Naive thymus-derived CD8-positive, alpha-beta T cell (primary cell): ENCODE measurements at regions not wholly inside any gene's neighbourhood (a gene's known extent, or its start where the extent isn't known, plus 50 kb on each side); places are given as distances from the start of the nearest gene placed in this dataset.

Source experiments
- ATAC-seq, 2 donors: fragments of 150-1000 bp; cut with Tn5 transposase in 1 of 2; sonication (Bioruptor Pico), chemical (Tn5 transposase) in 1 of 2; 1 replicate in 1 of 2; 2 replicates in 1 of 2; pipeline ENCODE4 v1.10.0; 2021; ENCODE audit warnings: mild to moderate bottlenecking in 2 of 2, moderate library complexity in 2 of 2
- POLR2A ChIA-PET: fragments of 350-600 bp; sonication (Branson Sonifier 250); formaldehyde crosslinking; loops from one replicate; lab custom pipeline; 2021; ENCODE audit warnings: antibody characterized with exemption; lab: Charles Lee
- DNase-seq, 10 donors: peaks; one replicate each; pipeline versions ENCODE4 v3.0.0 to v3.0.0-alpha.2; 2020 to 2022
- H3K27ac Mint-ChIP-seq, 10 donors: one replicate each; pipeline ENCODE4 v1.8.0; 2020 to 2022; ENCODE audit warnings: mild to moderate bottlenecking in 10 of 10, mixed read lengths in 10 of 10, moderate library complexity in 4 of 10, inconsistent platforms in 1 of 10
- H3K27me3 Mint-ChIP-seq, 5 donors: one replicate each; pipeline ENCODE4 v1.8.0; 2021 to 2022; ENCODE audit warnings: mixed read lengths in 5 of 5
- H3K36me3 Mint-ChIP-seq, 3 donors: one replicate each; pipeline ENCODE4 v1.8.0; 2020 to 2022; ENCODE audit warnings: mixed read lengths in 3 of 3, mild to moderate bottlenecking in 2 of 3, inconsistent platforms in 1 of 3
- H3K4me1 Mint-ChIP-seq, 4 donors: one replicate each; pipeline ENCODE4 v1.8.0; 2021 to 2022; ENCODE audit warnings: mixed read lengths in 4 of 4
- H3K4me3 Mint-ChIP-seq, 10 donors: one replicate each; pipeline ENCODE4 v1.8.0; 2020 to 2022; ENCODE audit warnings: mild to moderate bottlenecking in 10 of 10, mixed read lengths in 10 of 10, moderate library complexity in 6 of 10, inconsistent platforms in 1 of 10
- H3K9me3 Mint-ChIP-seq, 9 donors: one replicate each; pipeline ENCODE4 v1.8.0; 2020 to 2022; ENCODE audit warnings: mixed read lengths in 9 of 9, mild to moderate bottlenecking in 3 of 9, inconsistent platforms in 1 of 9, moderate library complexity in 1 of 9

- H3K4me3 Mint-ChIP-seq = peak overlapping the region in 1 of 10 donors; percentile 30
- peaks cover 0 to 2% (median 0%) of the 10 kb centered on the region in 3 donors for H3K36me3 Mint-ChIP-seq
- ATAC-seq (no peak), DNase-seq (no peak)
- no peaks in the 10 kb centered on the region for H3K27me3 Mint-ChIP-seq
- H3K27ac Mint-ChIP-seq = peak overlapping the region in 5 of 10 donors; percentile 22 to 66 (median 38)
- peaks cover 34 to 68% (median 62%) of the 10 kb centered on the region in 4 donors for H3K4me1 Mint-ChIP-seq
- H3K9me3 Mint-ChIP-seq = no peaks in the 10 kb centered on the region
- POLR2A ChIA-PET = no interaction called here
Measured at GRCh38 chr13:40477623-40478608, 188.5 kb downstream of the FOXO1 start.

GRCh38 chr13:40478775-40479174 is 187.7 kb downstream of the FOXO1 start:
- Mint-ChIP-seq H3K36me3 (peaks cover 0 to 2% (median 0%) of the 10 kb centered on the region in 3 donors), H3K4me3 (no peak overlapping the region), H3K27ac (peak overlapping the region in 4 of 10 donors; percentile 60 to 74 (median 68)), H3K4me1 (peaks cover 35 to 70% (median 64%) of the 10 kb centered on the region in 4 donors), H3K27me3 (no peaks in the 10 kb centered on the region), H3K9me3 (no peaks in the 10 kb centered on the region)
- POLR2A ChIA-PET = no interaction called here
- ATAC-seq (no peak), DNase-seq (no peak)

- ATAC-seq = no peak
- H3K4me1 Mint-ChIP-seq = peaks cover 41 to 75% (median 65%) of the 10 kb centered on the region in 4 donors
- no peaks in the 10 kb centered on the region for H3K27me3 Mint-ChIP-seq
- H3K4me3 Mint-ChIP-seq = no peak overlapping the region
- no peak for DNase-seq
- peaks cover 0 to 2% (median 0%) of the 10 kb centered on the region in 3 donors for H3K36me3 Mint-ChIP-seq
- no peaks in the 10 kb centered on the region for H3K9me3 Mint-ChIP-seq
- peak overlapping the region in 7 of 10 donors; percentile 37 to 96 (median 65) for H3K27ac Mint-ChIP-seq
- POLR2A ChIA-PET = interaction anchor here (1.8 kb wide), 1 partner anchor 13 kb away, joined by 4 read pairs; no protein-coding TSS in a partner anchor
Measured at GRCh38 chr13:40479196-40479845, 187.1 kb downstream of the FOXO1 start.

DNA sequence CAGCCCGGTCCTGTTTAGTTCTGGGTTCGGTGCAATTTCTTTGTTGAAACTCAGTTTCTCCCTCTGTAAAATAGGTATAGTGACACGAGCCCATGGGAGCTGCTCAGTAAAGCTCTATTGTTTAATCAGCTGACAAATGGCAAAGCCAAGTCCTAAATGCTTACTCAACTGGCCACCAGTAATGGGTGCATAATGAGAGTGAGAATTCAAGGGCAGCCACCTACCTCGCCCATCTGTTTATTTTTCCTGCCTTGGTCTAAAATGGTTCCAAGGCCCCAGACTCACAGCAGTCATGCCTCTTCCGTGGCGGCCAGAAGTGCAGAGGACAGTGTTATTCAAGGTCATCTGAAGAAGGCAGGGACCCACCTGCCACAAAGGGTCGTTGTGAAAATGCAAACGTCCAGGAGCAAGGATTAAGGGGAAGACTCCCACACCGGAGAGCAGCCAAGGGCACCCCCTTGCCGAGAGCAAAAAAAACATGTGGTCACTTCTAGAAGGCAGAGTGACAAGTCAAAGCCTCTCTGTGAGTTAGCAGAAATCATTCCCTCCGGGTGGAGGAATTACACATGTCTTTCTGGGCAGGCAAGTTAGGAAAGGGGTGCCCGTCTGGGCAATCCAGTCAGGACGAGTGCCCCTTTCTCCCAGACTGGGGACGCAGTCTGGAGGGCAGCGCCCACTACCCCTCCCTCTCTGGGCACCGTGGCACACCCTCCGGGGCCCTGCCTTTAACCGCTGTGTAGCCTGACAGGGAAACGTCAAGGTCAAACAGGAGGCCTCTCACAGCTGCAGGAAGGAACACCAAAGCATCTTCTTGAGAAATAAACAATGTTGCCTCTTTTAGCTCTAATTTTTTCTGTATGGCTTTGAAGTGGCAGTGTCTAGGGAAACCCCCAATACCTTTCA is 186.2 kb downstream of the FOXO1 start:
- POLR2A ChIA-PET = interaction anchor here (0.9 to 2.1 kb wide), 7 partner anchors 10 to 294 kb away, joined by 3 to 10 read pairs (median 4); no protein-coding TSS in a partner anchor
- peaks cover 47 to 85% (median 73%) of the 10 kb centered on the region in 4 donors for H3K4me1 Mint-ChIP-seq

GRCh38 chr13:40480915-40481516 is 185.4 kb downstream of the FOXO1 start:
- Mint-ChIP-seq H3K4me3 (peak overlapping the region; percentile 37 to 91 (median 75)), H3K36me3 (peaks cover 0 to 2% (median 0%) of the 10 kb centered on the region in 3 donors), H3K4me1 (peaks cover 46 to 90% (median 74%) of the 10 kb centered on the region in 4 donors), H3K27ac (peak overlapping the region; percentile 78 to 97 (median 92)), H3K9me3 (no peaks in the 10 kb centered on the region), H3K27me3 (no peaks in the 10 kb centered on the region)
- POLR2A ChIA-PET = interaction anchor here (0.9 to 2.1 kb wide), 7 partner anchors 9 to 294 kb away, joined by 3 to 10 read pairs (median 4); no protein-coding TSS in a partner anchor
- ATAC-seq = no peak
- no peak for DNase-seq

More for the DNA sequence above, 186.2 kb downstream of the FOXO1 start:
- no peaks in the 10 kb centered on the region for H3K9me3 Mint-ChIP-seq
- ATAC-seq (peak; percentile 17 to 50), DNase-seq (peak in 7 of 10 donors; percentile 29 to 75 (median 45))
- no peaks in the 10 kb centered on the region for H3K27me3 Mint-ChIP-seq
- H3K4me3 Mint-ChIP-seq = peak overlapping the region; percentile 37 to 91 (median 75)
- peaks cover 0 to 2% (median 0%) of the 10 kb centered on the region in 3 donors for H3K36me3 Mint-ChIP-seq
- peak overlapping the region; percentile 78 to 97 (median 92) for H3K27ac Mint-ChIP-seq

GRCh38 chr13:40483601-40484000 is 182.8 kb downstream of the FOXO1 start:
- DNase-seq (no peak), ATAC-seq (no peak)
- POLR2A ChIA-PET = interaction anchor here (0.9 to 8.7 kb wide), 9 partner anchors 9 to 296 kb away, joined by 3 to 102 read pairs (median 5); partner anchors contain the start of gene FOXO1
- Mint-ChIP-seq H3K4me1 (peaks cover 55 to 91% (median 87%) of the 10 kb centered on the region in 4 donors), H3K27ac (peak overlapping the region; percentile 92 to 99 (median 96)), H3K27me3 (no peaks in the 10 kb centered on the region), H3K9me3 (no peaks in the 10 kb centered on the region), H3K4me3 (peak overlapping the region; percentile 34 to 92 (median 78)), H3K36me3 (peaks cover 0 to 2% (median 0%) of the 10 kb centered on the region in 3 donors)

DNA sequence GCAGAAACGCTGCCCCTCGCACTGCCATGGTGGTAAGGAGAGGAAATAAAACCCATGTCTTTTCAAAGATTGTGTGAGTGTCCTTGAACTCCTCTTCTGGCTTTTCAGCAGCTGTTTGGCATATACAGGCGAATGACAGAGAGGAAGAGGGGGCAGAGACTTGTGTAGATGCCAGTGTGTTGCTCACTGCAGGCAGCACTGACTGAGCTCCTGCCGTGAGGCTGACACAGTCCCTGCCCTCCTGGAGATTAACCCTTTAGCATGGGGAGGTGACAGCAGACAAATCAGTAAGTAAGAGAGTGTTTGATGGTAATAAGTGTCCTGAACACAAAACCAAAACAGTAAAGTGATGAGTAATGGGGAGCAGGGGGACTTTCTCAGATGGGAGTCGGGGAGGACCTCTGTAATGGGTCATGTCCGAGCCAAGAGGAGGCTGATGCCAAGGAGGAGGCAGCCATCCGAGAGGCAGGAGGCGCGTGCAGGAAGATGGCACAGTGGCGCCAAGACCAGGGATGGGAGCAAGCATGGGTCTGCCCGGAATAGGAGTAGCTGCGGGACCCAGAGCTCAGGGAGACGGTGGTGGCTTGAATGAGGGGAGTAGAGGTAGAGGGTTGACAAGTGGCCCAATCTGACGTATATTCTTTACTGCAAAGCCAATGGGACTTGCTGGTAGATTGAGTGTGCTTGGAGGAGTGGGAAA is 182.2 kb downstream of the FOXO1 start:
- Mint-ChIP-seq H3K27ac (peak overlapping the region; percentile 92 to 99 (median 96)), H3K4me3 (peak overlapping the region; percentile 34 to 92 (median 78)), H3K27me3 (no peaks in the 10 kb centered on the region), H3K4me1 (peaks cover 52 to 95% (median 90%) of the 10 kb centered on the region in 4 donors), H3K36me3 (peaks cover 0 to 2% (median 0%) of the 10 kb centered on the region in 3 donors), H3K9me3 (no peaks in the 10 kb centered on the region)
- POLR2A ChIA-PET = interaction anchor here (0.9 to 8.7 kb wide), 10 partner anchors 8 to 297 kb away, joined by 3 to 102 read pairs (median 5); partner anchors contain the start of gene FOXO1
- DNase-seq (peak in 2 of 10 donors; percentile 19 to 30), ATAC-seq (no peak)

GRCh38 chr13:40484974-40485373 is 181.5 kb downstream of the FOXO1 start:
- ATAC-seq (no peak), DNase-seq (no peak)
- peak overlapping the region; percentile 92 to 99 (median 96) for H3K27ac Mint-ChIP-seq
- POLR2A ChIA-PET = interaction anchor here (0.7 to 8.7 kb wide), 11 partner anchors 9 to 298 kb away, joined by 3 to 102 read pairs (median 7); partner anchors contain the start of gene FOXO1
- H3K4me3 Mint-ChIP-seq = peak overlapping the region; percentile 55 to 92 (median 78)
- H3K4me1 Mint-ChIP-seq = peaks cover 59 to 96% (median 93%) of the 10 kb centered on the region in 4 donors
- peaks cover 0 to 2% (median 0%) of the 10 kb centered on the region in 3 donors for H3K36me3 Mint-ChIP-seq
- H3K9me3 Mint-ChIP-seq = no peaks in the 10 kb centered on the region
- no peaks in the 10 kb centered on the region for H3K27me3 Mint-ChIP-seq

- H3K9me3 Mint-ChIP-seq = no peaks in the 10 kb centered on the region
- peak; percentile 90 to 91 for ATAC-seq
Measured at GRCh38 chr13:40485611-40486517, 180.6 kb downstream of the FOXO1 start.

More at GRCh38 chr13:40485611-40486517, 180.6 kb downstream of the FOXO1 start:
- H3K27me3 Mint-ChIP-seq = no peaks in the 10 kb centered on the region
- H3K4me3 Mint-ChIP-seq = peak overlapping the region; percentile 50 to 86 (median 74)
- peaks cover 0 to 1% (median 0%) of the 10 kb centered on the region in 3 donors for H3K36me3 Mint-ChIP-seq
- H3K27ac Mint-ChIP-seq = peak overlapping the region; percentile 89 to 99 (median 96)
- POLR2A ChIA-PET = interaction anchor here (0.6 to 8.7 kb wide), 21 partner anchors 9 to 442 kb away, joined by 3 to 102 read pairs (median 4); partner anchors contain the start of gene FOXO1
- peak; percentile 38 to 91 (median 78) for DNase-seq
- H3K4me1 Mint-ChIP-seq = peaks cover 56 to 95% (median 92%) of the 10 kb centered on the region in 4 donors
